Activated CD8-positive, alpha-beta memory T cell treated with anti-CD3 and anti-CD28 coated beads, Interleukin-2, amount 50 U/mL, for 24 hours (primary cell): ENCODE measurements at regions not wholly inside any gene's neighbourhood (a gene's known extent, or its start where the extent isn't known, plus 50 kb on each side); places are given as distances from the start of the nearest gene placed in this dataset.

Experiments used
- DNase-seq: peaks from one replicate; pipeline ENCODE4 v3.0.0-alpha.2; 2020; ENCODE audit errors: extremely low read depth

- DNase-seq: peak; percentile 90
These were observed 64.4 kb upstream of the TM9SF2 start for GRCh38 chr13:99436686-99437416.

- DNase-seq: no peak
These were observed 62.2 kb upstream of the TM9SF2 start for GRCh38 chr13:99439048-99439447.

GRCh38 chr13:99439850-99440604 lies 61.2 kb upstream of the TM9SF2 start:
- DNase-seq: no peak

GRCh38 chr13:99442273-99442895 lies 58.9 kb upstream of the TM9SF2 start:
- no peak for DNase-seq

- no peak for DNase-seq
These were observed 55.0 kb upstream of the TM9SF2 start for GRCh38 chr13:99446242-99446641.

- DNase-seq: no peak
These were observed 52.7 kb upstream of the TM9SF2 start for GRCh38 chr13:99448546-99448945.

- no peak for DNase-seq
These were observed 50.9 kb upstream of the TM9SF2 start for GRCh38 chr13:99450416-99450815.
